Heart right ventricle (tissue), 16 donors: ENCODE measurements at regions not wholly inside any gene's neighbourhood (a gene's known extent, or its start where the extent isn't known, plus 50 kb on each side); places are given as distances from the start of the nearest gene placed in this dataset.

Experiments used
- ATAC-seq, 8 donors: fragments of 200-7000 bp; cut with Tn5 transposase; one replicate each; pipeline ENCODE4 v1.9.1; 2020; ENCODE audit warnings: mild to moderate bottlenecking in 8 of 8, moderate library complexity in 8 of 8, moderate number of reproducible peaks in 1 of 8
- DNase-seq, 2 donors: peaks; one replicate each; pipeline ENCODE4 v3.0.0-alpha.2; 2020
- H3K27ac ChIP-seq, 10 donors: fragments of 200-600 bp; sonication (generic) in 2 of 10; one replicate each; pipeline versions ENCODE4 v1.5.0 to v1.8.0; 2020 to 2022; ENCODE audit warnings: mild to moderate bottlenecking in 3 of 10
- H3K27me3 ChIP-seq, 7 donors: fragments of 200-600 bp; one replicate each; pipeline ENCODE4 v1.8.0; 2021 to 2022; ENCODE audit warnings: mild to moderate bottlenecking in 2 of 7
- H3K36me3 ChIP-seq, 9 donors: fragments of 200-600 bp; sonication (generic) in 1 of 9; one replicate each; pipeline versions ENCODE4 v1.5.0 to v1.8.0; 2020 to 2022; ENCODE audit warnings: mild to moderate bottlenecking in 2 of 9
- H3K4me1 ChIP-seq, 9 donors: fragments of 200-600 bp; sonication (generic) in 1 of 9; one replicate each; pipeline versions ENCODE4 v1.5.0 to v1.8.0; 2020 to 2022; ENCODE audit warnings: mild to moderate bottlenecking in 4 of 9
- H3K4me3 ChIP-seq, 10 donors: fragments of 200-600 bp; sonication (generic) in 2 of 10; one replicate each; pipeline versions ENCODE4 v1.5.0 to v1.8.0; 2020 to 2022; ENCODE audit warnings: mild to moderate bottlenecking in 7 of 10, moderate library complexity in 2 of 10
- H3K9me3 ChIP-seq, 11 donors: fragments of 200-600 bp in 10 of 11; sonication (generic) in 2 of 11; one replicate each; pipeline versions ENCODE4 v1.5.0 to v1.8.0; 2013 to 2022; ENCODE audit warnings: mild to moderate bottlenecking in 2 of 11, control low read depth in 1 of 11, moderate library complexity in 1 of 11
- CTCF ChIP-seq, 9 donors: fragments of 200-600 bp; sonication (generic) in 2 of 9; IDR thresholded peaks; one replicate each; pipeline versions ENCODE4 v1.5.0 to v1.8.0; 2021 to 2022; ENCODE audit warnings: antibody characterized with exemption in 9 of 9, mild to moderate bottlenecking in 5 of 9, moderate library complexity in 1 of 9
- WGBS, 2 donors: extraction: QIAGEN DNeasy Blood & Tissue Kit; methylation state at CpG; one replicate each; pipeline ENCODE4 v1.1.7; 2013; ENCODE audit warnings: inconsistent platforms in 1 of 2; 5-methylcytosine and 5-hydroxymethylcytosine counted together
- intact Hi-C, 10 donors: fragments of 100-400 bp; cut with DNase I; formaldehyde crosslinking; loops; one replicate each; pipeline versions ENCODE4 v1.11.1 to v1.14.2; 2022
- donor health status: Arrhythmogenic right ventricular cardiomyopathy.
- donor health status: ischemic (EF 13 %, LVEDD 7.1; RV severe dilation, severe dysfunction).
- donor health status: healthy with polysubstance abuse.
- donor health status: DM: no; HTN: yes; CAD: no.
- donor health status: DM: no; HTN: no; CAD: no.
- donor health status: ischemic (EF 25% LVEDD 6.9; RV normal size, moderate dysfunction).
- donor health status: ischemic (EF 25% LVEDD 5.7; RV mildly dilated, moderate dysfunction).
- donor health status: healthy.
- donor health status: DM: yes; HTN: yes; CAD: no.
- donor health status: Ischemic cardiomyopathy.
- donor health status: ischemic (EF 35%, LVEDD 5.7; RV mildly dilated, moderate dysfunction).
- donor health status: nonischemic (EF 11% LVEDD 7.7; RV severe dilation, severe dysfunction).
- donor health status: DM: yes; HTN: yes; CAD: no.
- donor health status: PGD.
- donor health status: ischemic (EF 29% LVEDD 5.4; RV normal size, mild dysfunction).
- donor health status: nonischemic (EF 23%, LVEDD 6.1; RV moderate dilation, normal function).

- Histone ChIP-seq H3K27me3 (no peaks in the 10 kb centered on the region), H3K36me3 (no peaks in the 10 kb centered on the region), H3K4me3 (no peak overlapping the region), H3K4me1 (no peaks in the 10 kb centered on the region), H3K9me3 (no peaks in the 10 kb centered on the region), H3K27ac (no peak overlapping the region)
- no peak for TF ChIP-seq CTCF (IDR thresholded peaks at IDR 0.05)
- DNase-seq, result no peak
- WGBS, 2 donors, result 40 to 46% methylated on average over 3 of the region's 3 CpGs
- intact Hi-C loops, result no loop called here
- ATAC-seq, result no peak
Measured at GRCh38 chr4:100849319-100849718, 331.5 kb upstream of the EMCN start.

- H3K9me3 ChIP-seq, result no peaks in the 10 kb centered on the region
- no peaks in the 10 kb centered on the region for H3K4me1 ChIP-seq
- no peak for ATAC-seq
- H3K4me3 ChIP-seq, result no peak overlapping the region
- no peaks in the 10 kb centered on the region for H3K36me3 ChIP-seq
- H3K27me3 ChIP-seq, result no peaks in the 10 kb centered on the region
- peak in 2 of 9 donors; percentile 16 to 17 for TF ChIP-seq CTCF (IDR thresholded peaks at IDR 0.05)
- H3K27ac ChIP-seq, result no peak overlapping the region
- 63 to 76% methylated on average over 2 of the region's 2 CpGs for WGBS, 2 donors
- no peak for DNase-seq
- intact Hi-C loops, result no loop called here
Measured at GRCh38 chr4:100848841-100849240, 331.0 kb upstream of the EMCN start.

GRCh38 chr4:100843910-100844309 lies 326.1 kb upstream of the EMCN start:
- intact Hi-C loops, result no loop called here
- no peak for ATAC-seq
- H3K4me1 ChIP-seq, result no peaks in the 10 kb centered on the region
- H3K27ac ChIP-seq, result no peak overlapping the region
- TF ChIP-seq CTCF (IDR thresholded peaks at IDR 0.05), result no peak
- H3K4me3 ChIP-seq, result no peak overlapping the region
- no peaks in the 10 kb centered on the region for H3K36me3 ChIP-seq
- H3K27me3 ChIP-seq, result no peaks in the 10 kb centered on the region
- no peaks in the 10 kb centered on the region for H3K9me3 ChIP-seq
- DNase-seq, result no peak

- intact Hi-C loops, result no loop called here
- Histone ChIP-seq H3K27ac (no peak overlapping the region), H3K36me3 (no peaks in the 10 kb centered on the region), H3K9me3 (no peaks in the 10 kb centered on the region), H3K4me3 (no peak overlapping the region), H3K27me3 (no peaks in the 10 kb centered on the region), H3K4me1 (no peaks in the 10 kb centered on the region)
- ATAC-seq, result no peak
- no peak for TF ChIP-seq CTCF (IDR thresholded peaks at IDR 0.05)
- WGBS, 2 donors, result 95 to 96% methylated on average over 1 of the region's 1 CpG
- no peak for DNase-seq
Measured at GRCh38 chr4:100842856-100843255, 325.0 kb upstream of the EMCN start.

- WGBS, 2 donors, result 94 to 97% methylated on average over 2 of the region's 2 CpGs
- intact Hi-C loops, result no loop called here
Measured at GRCh38 chr4:100841911-100842310, 324.1 kb upstream of the EMCN start.

More at GRCh38 chr4:100841911-100842310, 324.1 kb upstream of the EMCN start:
- Histone ChIP-seq H3K27me3 (no peaks in the 10 kb centered on the region), H3K4me3 (no peak overlapping the region), H3K9me3 (no peaks in the 10 kb centered on the region), H3K27ac (no peak overlapping the region), H3K4me1 (no peaks in the 10 kb centered on the region), H3K36me3 (no peaks in the 10 kb centered on the region)
- DNase-seq (no peak), ATAC-seq (no peak)
- TF ChIP-seq CTCF (IDR thresholded peaks at IDR 0.05), result no peak
